ENCODE measurements at regions not wholly inside any gene's neighbourhood (a gene's known extent, or its start where the extent isn't known, plus 50 kb on each side); places are given as distances from the start of the nearest gene placed in this dataset.

DNA sequence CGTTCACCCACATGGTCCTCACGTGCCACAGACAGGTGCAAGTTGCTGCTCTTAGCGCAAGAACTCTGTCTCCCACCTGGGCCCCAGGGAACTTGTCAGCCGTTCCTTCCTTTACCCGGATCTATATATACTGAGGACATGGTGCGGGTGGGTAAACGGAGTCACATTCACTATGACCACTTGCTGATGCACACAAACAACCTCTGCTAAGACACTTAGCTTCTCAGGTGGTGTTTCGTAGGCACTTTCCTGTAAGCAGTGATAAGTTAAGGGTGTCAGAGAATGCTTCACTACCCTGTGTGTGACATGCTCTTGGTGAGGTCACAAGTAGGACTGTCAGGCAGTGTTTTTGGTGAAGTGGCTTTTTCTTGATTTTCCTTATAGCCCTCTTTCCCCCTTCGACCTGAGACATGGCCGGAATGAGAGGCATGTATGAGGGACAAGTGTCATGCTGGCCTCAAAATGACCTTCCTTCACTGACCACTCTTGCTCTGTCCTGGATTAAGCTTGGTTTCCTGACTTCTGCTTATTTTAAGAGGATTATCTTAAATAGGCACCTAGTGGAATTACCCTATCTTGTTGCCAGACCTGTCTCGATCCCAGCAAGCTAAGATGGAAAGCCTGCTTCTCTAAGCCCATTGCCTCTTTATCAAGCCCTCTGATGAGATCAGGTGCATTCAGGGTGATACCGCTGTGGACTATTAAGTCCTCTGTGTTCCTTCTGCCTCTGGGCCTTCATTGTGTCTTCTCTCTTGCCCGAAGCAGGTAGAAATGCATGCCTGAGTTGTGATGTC is 97.1 kb upstream of the CELF4 start:
- DNase-seq, result no peak

DNA sequence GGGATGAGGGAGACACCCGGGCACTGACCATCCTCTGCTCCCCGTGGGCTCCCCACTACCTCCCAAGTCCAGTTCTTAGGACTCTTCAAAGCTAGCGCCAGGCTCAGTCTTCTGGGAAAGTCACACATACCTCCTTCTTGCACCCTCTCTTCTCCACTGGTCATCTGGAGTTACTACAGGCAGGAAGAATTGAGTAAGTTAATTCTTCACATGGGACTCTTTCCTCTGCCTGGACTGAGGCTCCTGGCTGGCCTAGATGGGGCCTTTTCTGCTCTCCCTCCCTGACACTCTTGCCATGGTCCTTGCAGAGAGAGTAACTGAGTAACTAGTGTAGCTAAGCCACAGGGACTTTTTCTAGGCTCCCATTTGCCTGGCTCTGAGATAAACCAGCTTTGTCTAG is 96.5 kb upstream of the CELF4 start:
- DNase-seq, result no peak

DNA sequence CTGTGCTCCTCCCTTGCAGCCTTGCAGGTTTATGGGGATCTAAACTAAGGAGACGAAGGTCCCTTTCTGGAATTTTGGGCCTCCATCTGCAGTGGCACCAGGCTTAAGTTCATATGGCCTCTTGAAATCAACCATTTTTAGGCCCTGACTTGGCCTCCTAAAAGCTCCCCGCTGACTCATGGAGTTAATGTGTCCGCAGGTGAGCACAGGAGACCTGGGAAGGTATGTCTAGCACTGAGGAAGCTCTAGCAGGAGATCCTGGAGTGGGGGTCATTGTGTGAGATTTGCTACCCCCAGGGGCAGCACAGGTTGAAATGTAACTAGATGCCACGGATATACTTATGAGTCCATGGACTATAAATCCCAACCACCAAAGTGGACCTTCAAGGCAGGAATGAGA is 95.9 kb upstream of the CELF4 start:
- no peak for DNase-seq

DNA sequence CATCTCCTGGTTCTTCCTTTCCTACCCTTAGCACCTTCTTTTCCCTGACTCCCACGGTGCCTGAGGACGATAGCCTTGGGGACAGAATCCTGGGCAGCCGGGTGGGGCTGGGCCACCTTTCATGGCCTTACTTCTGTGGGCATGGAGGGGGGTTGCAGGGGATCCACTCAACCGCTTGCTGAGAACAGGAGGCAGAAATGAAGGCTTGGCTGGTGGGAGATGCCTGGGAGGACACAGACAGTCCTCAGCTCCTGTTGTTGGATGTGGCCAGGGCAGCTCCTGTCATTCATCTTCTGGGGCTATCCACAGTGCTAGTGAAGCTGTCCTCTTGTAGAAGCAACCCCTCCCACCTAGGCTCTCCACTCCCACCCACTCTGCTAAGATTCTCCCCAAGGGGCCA is 95.5 kb upstream of the CELF4 start:
- DNase-seq, result no peak

DNA sequence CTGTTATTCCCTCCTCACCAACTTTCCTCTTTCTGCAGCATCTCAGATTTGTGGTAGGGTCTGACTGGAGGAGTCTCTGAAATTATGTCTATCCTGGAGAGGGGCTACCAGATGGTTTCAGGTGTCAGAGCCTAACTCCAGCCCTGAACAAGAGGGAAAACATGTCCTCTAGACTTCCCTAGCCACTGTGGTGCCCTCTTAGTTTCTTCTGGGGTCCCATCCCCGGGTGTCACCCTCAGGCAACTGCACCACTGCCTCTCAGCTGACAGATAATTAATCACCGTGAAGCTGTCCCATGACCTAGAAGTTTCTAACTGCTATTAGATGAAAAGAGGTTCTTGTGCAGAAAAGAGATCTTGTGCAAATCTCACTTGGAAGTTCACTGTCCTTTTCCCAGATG is 95.1 kb upstream of the CELF4 start:
- DNase-seq, result no peak

DNA sequence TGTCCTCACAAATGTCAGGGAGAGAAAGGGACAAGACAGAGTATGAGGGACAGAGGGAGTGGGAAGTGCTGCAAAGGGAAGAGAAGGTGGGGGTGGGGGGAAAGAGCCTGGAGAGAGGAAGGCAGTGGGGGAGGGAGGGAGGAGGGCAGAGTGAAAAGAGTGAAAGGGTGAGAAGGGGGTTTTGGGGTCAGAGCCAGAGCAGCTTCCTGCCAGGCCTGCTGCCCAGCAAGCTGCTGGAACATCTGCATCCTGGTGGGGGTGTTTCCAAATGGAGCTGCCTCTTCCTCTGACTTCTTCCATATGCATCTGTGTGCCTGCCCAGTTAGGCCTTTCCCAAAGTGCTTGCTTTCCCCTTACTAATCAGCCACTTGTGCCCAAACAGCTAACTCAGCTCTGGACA is 94.3 kb upstream of the CELF4 start:
- no peak for DNase-seq

DNA sequence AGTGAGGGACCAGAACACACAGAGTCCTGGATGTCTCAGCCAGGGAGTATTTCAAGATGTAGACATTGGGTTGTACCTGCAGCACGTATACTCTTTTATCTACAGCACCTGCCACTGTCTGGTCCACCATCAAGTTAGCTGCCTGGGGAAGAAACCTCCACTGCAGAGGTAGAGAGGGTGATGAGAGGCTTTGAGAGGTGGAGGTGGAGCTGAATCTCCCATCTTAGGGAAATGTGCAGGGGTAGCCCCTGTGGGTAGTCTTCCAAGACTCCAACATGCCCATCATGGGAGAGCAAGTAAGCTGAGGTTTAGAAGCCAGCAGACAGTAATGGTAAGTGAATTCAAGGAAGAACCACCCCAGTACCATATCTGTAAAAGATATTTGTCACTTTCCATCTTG is 93.3 kb upstream of the CELF4 start:
- no peak for DNase-seq

DNA sequence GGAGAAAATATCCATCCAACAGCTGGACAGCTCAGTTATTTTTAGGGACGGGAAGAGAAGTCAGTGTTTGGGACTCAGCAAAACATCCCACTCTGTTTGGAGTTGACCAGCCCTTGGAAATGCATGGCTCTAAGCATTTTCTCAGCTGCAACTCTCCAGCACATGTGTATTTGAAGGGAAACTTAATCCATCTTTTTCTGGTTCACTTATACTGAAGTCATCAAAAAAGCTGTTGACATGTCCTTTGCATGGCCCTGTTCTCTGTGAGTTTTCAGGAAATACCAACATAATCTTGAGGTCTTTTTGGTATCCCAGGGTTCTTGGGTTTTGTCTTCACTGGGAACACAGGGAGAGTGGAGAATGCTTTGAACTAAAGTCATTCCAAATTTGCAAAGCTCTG is 91.9 kb upstream of the CELF4 start:
- no peak for DNase-seq

DNA sequence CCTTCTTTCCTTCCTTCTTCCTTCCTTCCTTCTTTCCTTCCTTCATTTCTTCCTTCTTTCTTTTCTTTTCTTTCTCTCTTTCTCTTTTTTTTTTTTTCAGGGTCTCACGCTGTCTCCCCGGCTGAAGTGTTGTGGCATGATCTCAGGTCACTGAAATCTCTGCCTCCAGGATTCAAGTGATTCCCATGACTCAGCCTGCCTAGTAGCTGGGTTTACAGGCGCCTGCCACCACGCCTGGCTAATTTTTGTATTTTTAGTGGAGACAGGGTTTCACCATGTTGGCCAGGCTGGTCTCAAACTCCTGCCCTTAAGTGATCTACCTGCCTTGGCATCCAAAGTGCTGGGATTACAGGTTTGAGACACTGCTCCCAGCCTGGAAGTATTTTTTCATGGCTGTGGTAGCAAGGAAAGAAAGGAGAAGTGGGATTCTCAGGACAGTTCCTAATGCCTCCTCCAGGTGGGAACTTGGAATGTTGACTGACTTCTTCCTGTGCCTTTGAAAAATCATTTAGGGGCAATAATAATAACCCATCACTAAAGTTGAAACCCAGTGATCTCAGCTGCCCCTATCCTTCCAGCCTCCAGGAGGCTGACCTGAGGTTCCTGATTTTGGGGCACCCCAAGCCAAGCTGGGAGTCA is 89.3 kb upstream of the CELF4 start:
- no peak for DNase-seq

DNA sequence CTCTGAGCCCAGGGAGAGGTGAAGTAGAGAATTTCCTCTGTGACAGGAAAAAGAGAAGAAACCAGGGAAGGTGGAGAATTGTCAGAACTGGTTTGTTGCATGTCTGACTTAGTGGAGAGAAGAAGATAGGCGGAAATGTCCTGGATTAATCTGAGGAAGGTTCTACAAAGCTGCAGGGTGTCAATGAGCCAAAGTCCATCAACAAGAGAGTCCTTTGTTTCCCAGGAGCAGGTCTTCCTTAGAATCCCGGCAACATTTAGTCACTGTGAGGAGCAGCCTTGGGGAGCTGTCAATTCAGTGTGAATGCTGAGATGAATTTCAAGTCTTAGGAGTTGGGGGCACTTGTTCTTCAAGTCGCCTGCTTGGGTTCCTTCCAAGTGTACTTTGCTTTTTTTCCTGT is 88.4 kb upstream of the CELF4 start:
- no peak for DNase-seq

DNA sequence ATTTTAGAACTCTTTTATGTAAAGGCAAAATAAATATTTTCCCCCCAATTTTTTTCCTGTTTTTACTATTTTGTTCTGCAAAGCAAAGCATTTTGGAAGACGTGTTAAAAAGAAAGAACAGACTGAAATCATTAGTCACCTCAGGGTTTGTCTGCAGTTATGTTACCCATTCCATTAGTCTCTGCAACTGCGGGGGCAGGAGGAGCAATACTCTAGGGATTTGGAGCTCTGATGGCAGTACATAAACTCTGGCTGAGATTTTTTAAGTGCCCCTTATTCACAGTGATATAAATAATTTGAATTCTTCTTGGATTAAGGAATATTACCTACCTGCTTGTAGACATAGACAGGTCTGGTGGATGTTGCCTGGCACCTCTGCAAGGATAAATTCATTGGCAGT is 88.0 kb upstream of the CELF4 start:
- no peak for DNase-seq

DNA sequence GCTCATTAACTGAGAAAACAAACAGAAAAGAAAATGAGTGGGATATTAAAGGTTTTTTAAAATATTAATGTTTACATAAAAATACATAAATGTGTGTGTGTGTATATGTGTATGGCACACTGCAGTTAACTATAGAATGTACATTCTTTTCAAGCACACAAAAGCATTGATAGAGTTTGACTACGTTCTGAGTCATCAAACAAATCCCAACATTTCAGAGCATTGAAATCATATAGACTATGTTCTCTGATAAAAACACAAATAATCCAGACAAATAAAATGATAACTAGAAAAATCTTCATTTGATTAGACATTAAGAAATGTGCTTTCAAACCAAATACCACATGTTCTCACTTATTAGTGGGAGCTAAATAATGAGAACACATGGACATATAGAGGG is 84.3 kb upstream of the CELF4 start:
- DNase-seq, result no peak

DNA sequence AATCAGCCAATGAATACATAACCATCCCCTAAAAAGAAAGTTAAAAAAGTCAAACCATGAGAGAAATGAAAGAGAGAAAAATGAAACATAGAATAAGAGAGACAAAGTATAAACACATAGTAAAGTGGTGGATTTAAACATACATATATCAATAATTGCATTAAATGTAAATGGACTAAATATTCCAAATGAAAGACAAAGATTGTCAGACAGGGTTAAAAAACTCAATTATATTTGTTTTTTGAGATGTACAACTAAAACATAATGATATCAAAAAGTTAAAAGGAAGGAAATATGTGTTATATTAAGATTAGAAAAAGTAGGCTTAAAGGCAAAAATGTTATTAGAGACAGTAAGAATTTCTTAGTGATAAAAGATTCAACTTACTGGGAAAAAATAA is 83.8 kb upstream of the CELF4 start:
- DNase-seq, result no peak

DNA sequence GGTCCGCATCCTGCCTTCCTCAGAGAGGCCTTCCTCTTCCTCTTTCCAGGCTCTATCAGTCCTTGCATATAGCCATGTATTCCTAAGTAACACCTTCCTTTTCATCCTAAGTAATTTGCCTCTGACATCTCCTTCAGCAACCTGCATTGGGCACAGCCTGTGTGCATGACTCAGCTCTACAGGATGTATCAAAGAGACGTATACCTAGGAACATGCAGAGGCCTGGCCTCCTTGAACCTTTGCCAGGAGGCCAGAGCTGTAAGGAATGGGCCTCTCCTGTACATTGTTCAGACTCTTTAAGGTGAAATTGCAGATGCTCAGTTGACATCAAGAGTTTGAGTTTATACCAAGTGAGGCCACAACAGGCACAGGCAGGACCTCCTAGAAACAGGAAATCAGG is 76.0 kb upstream of the CELF4 start:
- no peak for DNase-seq

DNA sequence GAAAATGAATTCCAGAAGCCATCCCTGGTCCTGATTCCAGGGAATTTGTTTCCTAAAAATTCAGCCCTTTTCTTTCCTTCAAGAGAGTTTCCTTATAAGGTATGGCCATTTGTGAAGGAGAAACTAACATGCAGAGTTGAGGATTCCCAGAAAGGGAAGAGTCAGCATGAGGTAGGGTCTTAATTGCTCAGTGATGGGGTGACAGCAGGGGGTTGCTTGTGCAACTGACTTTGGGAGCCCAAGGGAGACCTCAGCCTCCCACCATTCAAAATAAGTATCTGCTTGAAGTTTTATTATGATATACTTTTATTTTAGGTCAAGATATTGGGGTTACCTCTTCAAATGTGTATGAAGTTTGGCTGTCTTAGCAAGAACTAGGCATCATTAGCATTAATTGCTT is 74.9 kb upstream of the CELF4 start:
- no peak for DNase-seq

DNA sequence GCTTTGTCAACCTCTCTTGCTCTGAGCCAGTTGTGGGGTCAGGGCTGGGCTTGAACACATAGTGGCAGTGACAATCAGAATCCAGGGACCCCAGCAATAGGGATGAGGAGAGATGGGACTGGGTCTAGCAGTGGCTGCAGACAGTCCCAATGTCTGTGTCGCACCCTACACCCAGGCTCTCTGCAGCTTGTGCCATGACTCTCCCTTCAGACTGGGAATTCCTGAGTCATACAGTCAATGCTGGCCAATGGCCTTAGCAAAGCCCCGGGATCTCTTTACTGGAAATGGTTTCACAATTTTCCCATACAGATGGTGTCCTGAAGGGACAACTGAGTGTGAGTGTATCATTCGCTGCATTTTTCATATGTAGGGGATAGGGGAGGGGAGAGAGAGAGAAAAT is 74.2 kb upstream of the CELF4 start:
- no peak for DNase-seq

DNA sequence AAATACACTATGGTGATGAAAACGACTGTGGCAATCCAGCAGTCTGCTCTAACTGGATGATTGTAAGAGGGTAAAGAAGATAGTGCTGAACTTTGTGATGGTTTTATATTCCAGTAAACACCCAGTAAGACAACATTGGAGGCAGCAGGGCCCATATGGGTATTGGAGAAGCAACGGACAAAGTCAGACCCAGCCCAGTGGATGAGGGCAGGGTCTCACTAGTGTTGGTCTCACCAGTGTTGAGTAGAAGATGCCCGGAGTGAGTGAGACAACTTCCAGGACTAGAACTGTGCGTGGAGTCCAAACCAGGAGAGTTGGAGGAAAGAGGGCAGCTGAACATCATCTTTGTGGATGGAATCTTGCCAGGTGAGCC is 71.9 kb upstream of the CELF4 start:
- DNase-seq, result no peak

DNA sequence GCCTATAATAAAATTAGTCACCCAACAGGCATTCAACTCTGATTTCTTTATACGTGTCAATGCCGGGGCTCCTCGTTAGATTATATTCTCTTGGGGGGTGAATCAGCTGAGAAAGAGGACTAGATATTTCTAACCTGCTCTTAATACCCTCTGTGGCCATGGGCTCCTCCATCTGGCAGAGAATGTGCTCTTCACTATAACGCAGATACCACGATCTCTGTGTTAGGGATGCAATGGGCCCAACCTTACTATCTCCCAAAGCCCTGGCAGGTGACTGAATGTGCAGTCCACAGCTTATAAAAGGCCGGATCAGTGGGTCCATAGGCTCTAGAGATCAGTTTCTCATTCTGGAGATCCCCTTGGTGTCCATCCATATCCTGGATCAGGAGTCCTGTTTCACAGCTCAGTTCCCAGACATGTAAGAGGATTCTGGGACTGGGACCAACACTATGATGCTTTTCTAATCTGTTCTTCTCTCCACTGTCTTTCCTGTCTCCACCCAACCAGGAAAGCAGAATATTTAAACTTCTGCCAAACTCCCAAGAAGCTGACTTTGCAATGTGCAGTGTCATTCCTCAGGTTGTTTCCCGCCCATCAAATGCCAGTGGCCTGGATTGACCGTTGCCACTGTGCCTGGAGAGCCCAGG is 71.4 kb upstream of the CELF4 start:
- DNase-seq, result no peak

DNA sequence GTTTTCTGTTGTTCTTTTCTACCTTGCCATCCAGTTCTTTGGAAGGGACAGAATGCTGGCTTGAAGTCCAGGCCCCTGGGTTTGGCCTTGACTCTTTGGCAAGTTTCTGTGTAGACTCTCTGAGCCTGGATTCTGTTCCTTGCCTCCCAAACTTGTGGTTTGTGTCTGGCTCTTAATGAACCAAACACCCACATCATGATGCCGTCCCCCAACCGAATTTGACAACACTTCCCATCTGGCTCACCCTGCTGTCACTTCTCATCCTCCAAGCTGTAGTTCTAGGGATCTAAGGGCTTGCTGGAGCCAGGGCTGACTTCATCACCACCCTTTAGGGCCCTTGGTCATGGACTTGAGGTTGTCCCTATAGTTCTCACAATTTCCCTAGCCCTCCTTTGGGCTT is 68.9 kb upstream of the CELF4 start:
- DNase-seq, result no peak

DNA sequence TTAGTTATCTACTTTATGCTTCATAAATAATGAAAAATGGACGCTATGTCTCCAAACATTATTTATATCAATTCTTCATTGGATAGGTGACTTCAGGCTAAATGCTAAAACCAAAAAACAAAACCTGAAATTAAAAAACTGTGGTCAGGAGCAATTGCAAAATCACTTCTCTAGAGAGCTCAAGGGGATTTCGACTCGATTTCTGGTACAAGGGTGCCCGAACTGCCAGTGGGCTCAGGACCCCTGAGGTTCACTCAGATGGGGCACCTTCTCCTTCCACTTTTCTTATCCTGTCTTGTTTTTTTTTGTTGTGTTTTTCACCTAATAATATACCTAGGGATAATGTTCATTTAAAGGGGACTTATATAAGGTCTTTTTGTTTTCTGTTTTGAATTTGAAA is 65.8 kb upstream of the CELF4 start:
- DNase-seq, result no peak

DNA sequence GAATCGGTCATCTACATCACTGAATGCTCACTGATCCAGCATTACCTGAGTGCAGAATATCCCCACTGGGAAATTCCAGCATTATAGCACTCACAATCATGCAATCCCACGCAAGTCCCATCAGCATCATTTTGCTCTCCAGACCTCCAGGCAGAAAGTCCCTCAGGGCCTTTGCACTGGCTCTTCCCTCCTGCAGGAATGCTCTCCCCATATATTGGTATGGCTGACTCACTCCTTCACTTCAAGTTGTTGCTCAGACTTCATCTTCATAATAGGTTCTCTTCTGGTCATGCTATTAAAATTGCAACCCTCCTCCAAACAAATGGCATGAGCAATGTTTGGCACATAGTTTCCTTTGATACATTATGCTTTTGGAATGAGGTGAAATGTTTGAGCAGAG is 64.7 kb upstream of the CELF4 start:
- no peak for DNase-seq

DNA sequence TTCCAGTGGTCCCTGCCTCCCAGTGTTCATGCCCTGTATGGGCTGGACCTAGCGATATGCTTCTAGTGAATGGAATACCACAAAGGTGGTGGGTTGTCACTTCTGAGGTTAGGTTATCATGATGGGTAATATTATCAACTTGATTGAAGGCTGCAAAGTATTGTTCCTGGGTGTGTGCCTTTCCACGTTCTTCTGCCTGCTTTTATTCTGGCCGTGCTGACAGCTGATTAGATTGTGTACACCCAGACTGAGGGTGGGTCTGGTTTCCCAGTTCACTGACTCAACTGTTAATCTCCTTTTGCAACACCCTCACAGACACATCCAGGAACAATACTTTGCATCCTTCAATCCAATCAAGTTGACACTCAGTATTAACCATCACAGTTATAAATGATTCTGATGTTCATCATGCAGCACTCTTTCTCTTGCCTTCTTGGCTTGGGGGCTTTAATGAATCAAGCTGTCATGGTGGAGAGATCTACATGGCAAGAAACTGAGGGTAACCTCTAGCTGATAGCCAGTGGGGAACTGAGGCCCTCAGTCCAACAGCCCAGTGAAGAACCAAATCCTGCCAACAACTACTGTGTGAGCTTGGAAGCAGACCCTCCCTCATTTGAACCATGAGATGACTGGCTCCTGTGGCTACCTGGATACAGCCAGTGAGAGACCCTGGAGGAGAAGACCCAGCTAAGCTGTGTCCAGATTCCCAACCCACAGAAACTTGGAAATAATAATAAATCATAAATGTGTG is 63.0 kb upstream of the CELF4 start:
- DNase-seq, result no peak

DNA sequence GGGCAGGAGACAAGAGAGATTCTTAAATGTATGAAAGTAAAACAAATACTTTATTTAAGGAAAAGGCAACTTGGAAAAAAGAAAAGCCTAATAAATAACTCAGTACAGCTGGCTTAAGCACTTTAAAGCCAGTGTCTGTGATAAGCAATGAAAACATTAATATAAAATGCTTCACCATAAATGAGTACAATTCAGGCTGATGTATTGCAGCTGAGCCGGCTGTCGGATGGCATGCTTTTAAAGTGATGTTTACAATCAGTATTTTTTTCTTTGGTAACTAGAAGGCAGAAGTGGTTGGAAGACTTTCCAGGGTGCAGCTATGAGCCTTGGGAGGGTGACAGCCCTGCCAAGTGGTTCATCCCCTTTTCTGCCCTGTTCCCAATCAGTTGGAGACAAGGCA is 58.7 kb upstream of the CELF4 start:
- DNase-seq, result no peak

DNA sequence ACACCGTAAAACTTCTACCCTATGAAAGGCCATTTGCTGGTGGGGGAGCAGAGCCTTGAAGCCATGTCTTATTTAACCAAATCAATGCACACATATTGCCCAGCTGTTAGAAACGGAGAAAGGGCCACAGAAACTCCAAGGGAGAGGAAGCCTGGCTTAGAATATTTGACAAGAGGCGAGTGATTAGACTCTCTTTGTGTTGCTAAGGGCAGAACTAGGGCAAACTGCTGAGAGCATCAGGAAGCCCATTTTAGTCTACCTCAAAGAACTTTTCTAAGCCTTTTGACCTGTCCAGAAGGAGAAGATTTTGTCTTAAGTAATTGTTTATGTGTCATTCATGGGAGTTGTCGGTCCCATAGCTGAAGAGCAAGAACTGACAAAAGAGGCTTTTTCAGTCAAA is 54.4 kb upstream of the CELF4 start:
- no peak for DNase-seq
